PC-9 (cell line): ENCODE measurements at regions not wholly inside any gene's neighbourhood (a gene's known extent, or its start where the extent isn't known, plus 50 kb on each side); places are given as distances from the start of the nearest gene placed in this dataset.

ENCODE experiments used
- BruUV-seq: library from RNA; stranded (reverse); fragments of 400-500 nt; replicated peaks from 2 replicates; lab custom pipeline; 2021; lab: Mats Ljungman, UMichigan
- CTCF ChIA-PET: fragments of 300-600 bp; sonication (Branson Sonifier 250); formaldehyde crosslinking; loops from one replicate; lab custom pipeline; 2022; ENCODE audit warnings: antibody characterized with exemption; lab: Charles Lee
- POLR2A ChIA-PET: fragments of 300-600 bp; sonication (Branson Sonifier 250); formaldehyde crosslinking; loops from one replicate; lab custom pipeline; 2022; ENCODE audit warnings: antibody characterized with exemption; ENCODE audit not compliant: unreplicated experiment; lab: Charles Lee
- DNase-seq, 2 experiments: peaks; one replicate each; pipeline versions ENCODE4 v3.0.0 to v3.0.0-alpha.2; 2015 to 2022; ENCODE audit warnings: mixed read lengths in 1 of 2
- H2AFZ ChIP-seq: fragments of 200-600 bp; sonication (generic); 2 replicates; pipeline ENCODE4 v1.8.1; 2017; ENCODE audit warnings: antibody characterized with exemption
- H3F3A ChIP-seq: fragments of 200-600 bp; sonication (generic); 2 replicates; pipeline ENCODE4 v1.8.1; 2017; ENCODE audit warnings: antibody characterized with exemption, mild to moderate bottlenecking, low read depth; ENCODE audit not compliant: insufficient read depth
- H3K27ac ChIP-seq: fragments of 200-600 bp; sonication (generic); 2 replicates; pipeline ENCODE4 v1.6.1; 2016; ENCODE audit warnings: mixed run types
- H3K27me3 ChIP-seq: fragments of 200-600 bp; sonication (generic); 2 replicates; pipeline ENCODE4 v1.6.1; 2016; ENCODE audit warnings: low read depth, mixed run types; ENCODE audit not compliant: insufficient read depth
- H3K36me3 ChIP-seq: fragments of 200-600 bp; sonication (generic); 2 replicates; pipeline ENCODE4 v1.6.1; 2016; ENCODE audit warnings: low read depth, mixed run types
- H3K4me1 ChIP-seq: fragments of 200-600 bp; sonication (generic); replicated peaks from 2 replicates; pipeline ENCODE4 v1.6.1; 2016; ENCODE audit warnings: mixed run types; ENCODE audit not compliant: insufficient read depth
- H3K4me2 ChIP-seq: fragments of 200-600 bp; sonication (generic); 2 replicates; pipeline ENCODE4 v1.6.1; 2017; ENCODE audit warnings: mixed run types
- H3K4me3 ChIP-seq: fragments of 200-600 bp; sonication (generic); 2 replicates; pipeline ENCODE4 v1.6.1; 2016; ENCODE audit warnings: mixed run types
- H3K79me2 ChIP-seq: fragments of 200-600 bp; sonication (generic); 2 replicates; pipeline ENCODE4 v1.6.1; 2017; ENCODE audit warnings: low read depth, mixed run types
- H3K9me2 ChIP-seq: fragments of 200-600 bp; sonication (generic); 2 replicates; pipeline ENCODE4 v1.8.1; 2017; ENCODE audit warnings: mild to moderate bottlenecking; ENCODE audit not compliant: insufficient read depth
- H3K9me3 ChIP-seq: fragments of 200-600 bp; sonication (generic); 2 replicates; pipeline ENCODE4 v1.8.1; 2016; ENCODE audit warnings: low read depth; ENCODE audit not compliant: insufficient read depth
- H4K20me1 ChIP-seq: fragments of 200-600 bp; sonication (generic); 2 replicates; pipeline ENCODE4 v1.8.1; 2017; ENCODE audit not compliant: insufficient read depth
- CTCF ChIP-seq: fragments of 200-600 bp; sonication (generic); conservative IDR thresholded peaks from 2 replicates; pipeline ENCODE4 v1.6.1; 2017; ENCODE audit warnings: mixed run types, antibody characterized with exemption, mild to moderate bottlenecking, moderate library complexity
- EZH2 ChIP-seq: fragments of 200-600 bp; sonication (generic); IDR thresholded peaks from 2 replicates; pipeline ENCODE4 v1.8.0; 2017; ENCODE audit warnings: antibody characterized with exemption, low read depth
- intact Hi-C: fragments of 100-400 bp; cut with micrococcal nuclease; formaldehyde crosslinking; loops from one replicate; pipeline ENCODE4 v1.10.0; 2022; ENCODE audit not compliant: unreplicated experiment

GRCh38 chr9:88803546-88804253, 187.6 kb upstream of the S1PR3 start:
- no peaks in the 10 kb centered on the region for H3K79me2 ChIP-seq
- no peaks in the 10 kb centered on the region for H3K9me3 ChIP-seq
- H3K4me1 ChIP-seq: peaks cover 28% of the 10 kb centered on the region
- no peak overlapping the region for H3K4me3 ChIP-seq
- no peaks in the 10 kb centered on the region for H3K9me2 ChIP-seq
- H3K4me2 ChIP-seq: peak overlapping the region; percentile 46
- intact Hi-C loops: no loop called here
- H3K36me3 ChIP-seq: no peaks in the 10 kb centered on the region
- ChIA-PET POLR2A (interaction anchor here (0.6 kb wide), 1 partner anchor 41 kb away, joined by 8 read pairs; no protein-coding TSS in a partner anchor), CTCF (no interaction called here)
- H4K20me1 ChIP-seq: no peaks in the 10 kb centered on the region
- H3K27ac ChIP-seq: peak overlapping the region; percentile 22; the same call in 1 of the 2 replicates
- no peak for TF ChIP-seq EZH2
- TF ChIP-seq CTCF: no peak
- BruUV-seq: no TSS peak
- DNase-seq: peak in 1 of 2 experiments; percentile 55
- peak overlapping the region; percentile 63 for H2AFZ ChIP-seq
- no peaks in the 10 kb centered on the region for H3K27me3 ChIP-seq
- H3F3A ChIP-seq: peaks cover 6% of the 10 kb centered on the region; the same call in 1 of the 2 replicates

DNA sequence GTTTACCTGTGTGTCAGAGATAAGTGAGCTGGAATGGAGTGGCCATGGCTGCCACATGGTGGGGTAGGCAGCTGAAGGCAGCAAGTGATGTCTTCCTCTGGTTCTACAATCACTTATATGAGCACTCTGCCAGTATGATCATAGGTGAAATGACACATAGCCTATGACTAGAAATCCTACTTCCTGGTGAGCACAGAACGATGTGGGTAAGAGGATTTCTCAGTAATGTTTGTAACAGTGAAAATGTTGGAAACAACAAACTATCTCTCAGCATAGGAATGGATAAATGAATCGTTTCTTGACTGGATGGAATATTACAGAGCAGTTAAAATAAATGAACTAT, 187.0 kb upstream of the S1PR3 start:
- no peak for TF ChIP-seq CTCF
- no peak for TF ChIP-seq EZH2
- H4K20me1 ChIP-seq: no peaks in the 10 kb centered on the region
- H3K4me1 ChIP-seq: peaks cover 28% of the 10 kb centered on the region
- H2AFZ ChIP-seq: peak overlapping the region; percentile 63
- H3K27me3 ChIP-seq: no peaks in the 10 kb centered on the region
- intact Hi-C loops: no loop called here
- H3K79me2 ChIP-seq: no peaks in the 10 kb centered on the region
- peak overlapping the region; percentile 46 for H3K4me2 ChIP-seq
- no peaks in the 10 kb centered on the region for H3K36me3 ChIP-seq
- H3K9me2 ChIP-seq: no peaks in the 10 kb centered on the region
- H3K27ac ChIP-seq: peak overlapping the region; percentile 22; the same call in 1 of the 2 replicates
- POLR2A ChIA-PET: interaction anchor here (0.6 kb wide), 1 partner anchor 41 kb away, joined by 8 read pairs; no protein-coding TSS in a partner anchor
- no peak overlapping the region for H3K4me3 ChIP-seq
- no TSS peak for BruUV-seq
- H3K9me3 ChIP-seq: no peaks in the 10 kb centered on the region
- peak in 1 of 2 experiments; percentile 73 for DNase-seq
- CTCF ChIA-PET: no interaction called here
- peaks cover 6% of the 10 kb centered on the region; the same call in 1 of the 2 replicates for H3F3A ChIP-seq

GRCh38 chr9:88805217-88805943, 185.9 kb upstream of the S1PR3 start:
- ChIA-PET POLR2A (no interaction called here), CTCF (no interaction called here)
- Histone ChIP-seq H3F3A (peaks cover 6% of the 10 kb centered on the region; the same call in 1 of the 2 replicates), H3K27me3 (no peaks in the 10 kb centered on the region), H3K9me3 (no peaks in the 10 kb centered on the region), H3K4me3 (no peak overlapping the region), H3K79me2 (no peaks in the 10 kb centered on the region), H3K4me1 (peaks cover 28% of the 10 kb centered on the region), H2AFZ (no peak overlapping the region), H3K27ac (no peak overlapping the region), H3K36me3 (no peaks in the 10 kb centered on the region), H3K4me2 (no peak overlapping the region), H3K9me2 (no peaks in the 10 kb centered on the region), H4K20me1 (no peaks in the 10 kb centered on the region)
- TF ChIP-seq CTCF (no peak), EZH2 (no peak)
- no TSS peak for BruUV-seq
- DNase-seq: no peak
- intact Hi-C loops: no loop called here
